Liver (tissue), 8 donors: ENCODE measurements at regions not wholly inside any gene's neighbourhood (a gene's known extent, or its start where the extent isn't known, plus 50 kb on each side); places are given as distances from the start of the nearest gene placed in this dataset.

Source experiments
- DNase-seq: peaks from one replicate; pipeline ENCODE4 v3.0.0-alpha.2; 2017; ENCODE audit warnings: low spot score
- H3K27ac ChIP-seq, 2 donors: one replicate each; pipeline ENCODE4 v1.7.0; 2013; ENCODE audit warnings: inconsistent platforms in 2 of 2, low read length in 2 of 2, control low read depth in 1 of 2, low read depth in 1 of 2, mild to moderate bottlenecking in 1 of 2
- H3K27me3 ChIP-seq, 4 donors: one replicate each; pipeline versions ENCODE4 v1.6.1 to v1.7.0; 2013; ENCODE audit warnings: low read length in 3 of 4, inconsistent platforms in 1 of 4, mild to moderate bottlenecking in 1 of 4, moderate library complexity in 1 of 4; ENCODE audit not compliant: control insufficient read depth in 4 of 4, insufficient read depth in 4 of 4
- H3K36me3 ChIP-seq, 4 donors: one replicate each; pipeline versions ENCODE4 v1.6.1 to v1.7.0; 2013; ENCODE audit warnings: low read length in 3 of 4, mild to moderate bottlenecking in 3 of 4, low read depth in 1 of 4, moderate library complexity in 1 of 4; ENCODE audit not compliant: control insufficient read depth in 4 of 4, insufficient read depth in 3 of 4
- H3K4me1 ChIP-seq, 4 donors: one replicate each; pipeline versions ENCODE4 v1.6.1 to v1.7.0; 2013; ENCODE audit warnings: low read length in 3 of 4, mild to moderate bottlenecking in 3 of 4, moderate library complexity in 1 of 4; ENCODE audit not compliant: control insufficient read depth in 4 of 4, insufficient read depth in 4 of 4
- H3K4me3 ChIP-seq, 3 donors: one replicate each; pipeline versions ENCODE4 v1.6.1 to v1.7.0; 2013; ENCODE audit warnings: low read length in 3 of 3, control low read depth in 1 of 3, low read depth in 1 of 3, mild to moderate bottlenecking in 1 of 3
- H3K9ac ChIP-seq, 2 donors: one replicate each; pipeline ENCODE4 v1.7.0; 2013; ENCODE audit warnings: low read length in 2 of 2, mild to moderate bottlenecking in 2 of 2, moderate library complexity in 2 of 2, control low read depth in 1 of 2, low read depth in 1 of 2
- H3K9me3 ChIP-seq, 4 donors: one replicate each; pipeline versions ENCODE4 v1.6.1 to v1.7.0; 2013; ENCODE audit warnings: low read length in 3 of 4; ENCODE audit not compliant: control insufficient read depth in 4 of 4
- ATF3 ChIP-seq: IDR thresholded peaks from 2 replicates; pipeline ENCODE4 v1.6.1; 2016; ENCODE audit warnings: antibody characterized with exemption
- CTCF ChIP-seq: fragments of 150-350 bp; IDR thresholded peaks from 2 replicates; pipeline ENCODE4 v1.5.1; 2017; ENCODE audit warnings: improper control_type of control experiment, low read depth, low read length; ENCODE audit not compliant: missing input control
- EGR1 ChIP-seq, 2 donors: IDR thresholded peaks; 2 replicates each; pipeline ENCODE4 v1.6.1; 2016 to 2018; ENCODE audit warnings: antibody characterized with exemption in 2 of 2, low read depth in 2 of 2
- FOXA2 ChIP-seq: IDR thresholded peaks from 2 replicates; pipeline ENCODE4 v1.6.1; 2016; ENCODE audit warnings: antibody characterized with exemption
- GABPA ChIP-seq, 2 donors: IDR thresholded peaks in 1 of 2; conservative IDR thresholded peaks in 1 of 2; 2 replicates each; pipeline ENCODE4 v1.6.1; 2016; ENCODE audit warnings: antibody characterized with exemption in 2 of 2, mild to moderate bottlenecking in 1 of 2, moderate library complexity in 1 of 2
- HNF4A ChIP-seq, 2 donors: conservative IDR thresholded peaks; 2 replicates each; pipeline ENCODE4 v1.6.1; 2016; ENCODE audit warnings: antibody characterized with exemption in 2 of 2, mild to moderate bottlenecking in 2 of 2
- HNF4G ChIP-seq: IDR thresholded peaks from 2 replicates; pipeline ENCODE4 v1.6.1; 2016; ENCODE audit warnings: antibody characterized with exemption
- JUND ChIP-seq, 2 donors: IDR thresholded peaks; 2 replicates each; pipeline ENCODE4 v1.6.1; 2016; ENCODE audit warnings: antibody characterized with exemption in 2 of 2
- MAX ChIP-seq: IDR thresholded peaks from 2 replicates; pipeline ENCODE4 v1.6.1; 2016; ENCODE audit warnings: antibody characterized with exemption
- NR2F2 ChIP-seq: IDR thresholded peaks from 2 replicates; pipeline ENCODE4 v1.6.1; 2016; ENCODE audit warnings: antibody characterized with exemption
- RAD21 ChIP-seq, 2 donors: IDR thresholded peaks; 2 replicates each; pipeline ENCODE4 v1.6.1; 2016; ENCODE audit warnings: antibody characterized with exemption in 2 of 2, mild to moderate bottlenecking in 2 of 2
- REST ChIP-seq: IDR thresholded peaks from 2 replicates; pipeline ENCODE4 v1.6.1; 2016; ENCODE audit warnings: antibody characterized with exemption, mild to moderate bottlenecking
- SP1 ChIP-seq: IDR thresholded peaks from 2 replicates; pipeline ENCODE4 v1.6.1; 2018; ENCODE audit warnings: antibody characterized with exemption, mild to moderate bottlenecking
- TAF1 ChIP-seq: conservative IDR thresholded peaks from 2 replicates; pipeline ENCODE4 v1.6.1; 2016; ENCODE audit warnings: antibody characterized with exemption, mild to moderate bottlenecking
- YY1 ChIP-seq: IDR thresholded peaks from 2 replicates; pipeline ENCODE4 v1.6.1; 2016; ENCODE audit warnings: antibody characterized with exemption, mild to moderate bottlenecking
- ZBTB33 ChIP-seq: IDR thresholded peaks from 2 replicates; pipeline ENCODE4 v1.6.1; 2016; ENCODE audit warnings: antibody characterized with exemption
- WGBS: extraction: QIAGEN DNeasy Blood & Tissue Kit; methylation state at CpG from one replicate; pipeline ENCODE4 v1.1.7; 2013; 5-methylcytosine and 5-hydroxymethylcytosine counted together
- donor health status: healthy.
- donor health status: healthy.
- donor health status: healthy.
- donor health status: healthy.
- donor health status: healthy.

- Histone ChIP-seq H3K9me3 (peaks cover 0 to 3% (median 0%) of the 10 kb centered on the region in 4 donors), H3K4me1 (no peaks in the 10 kb centered on the region), H3K27me3 (peaks cover 0 to 2% (median 0%) of the 10 kb centered on the region in 4 donors), H3K27ac (no peak overlapping the region), H3K9ac (no peak overlapping the region), H3K4me3 (no peak overlapping the region), H3K36me3 (no peaks in the 10 kb centered on the region)
- no peak for TF ChIP-seq FOXA2
- TF ChIP-seq GABPA (IDR thresholded peaks at IDR 0.05 in 1 of 2, conservative IDR thresholded peaks at IDR 0.05 in 1 of 2): no peak
- no peak for DNase-seq
- WGBS: 69% methylated on average over 3 of the region's 3 CpGs
Observed at GRCh38 chr3:14319654-14320182, 82.7 kb upstream of the SLC6A6 start.

GRCh38 chr3:14320219-14320618, 82.2 kb upstream of the SLC6A6 start:
- Histone ChIP-seq H3K36me3 (no peaks in the 10 kb centered on the region), H3K9me3 (peaks cover 0 to 3% (median 0%) of the 10 kb centered on the region in 4 donors), H3K4me3 (no peak overlapping the region), H3K9ac (no peak overlapping the region), H3K4me1 (no peaks in the 10 kb centered on the region), H3K27me3 (no peaks in the 10 kb centered on the region), H3K27ac (no peak overlapping the region)
- DNase-seq: no peak
- TF ChIP-seq JUND (IDR thresholded peaks at IDR 0.05) (no peak), YY1 (no peak), CTCF (no peak), GABPA (IDR thresholded peaks at IDR 0.05 in 1 of 2, conservative IDR thresholded peaks at IDR 0.05 in 1 of 2) (no peak), ATF3 (no peak), FOXA2 (no peak), SP1 (no peak), TAF1 (no peak), ZBTB33 (no peak), HNF4G (no peak), MAX (no peak), EGR1 (IDR thresholded peaks at IDR 0.05; ENCODE audit: low read depth in 2 of 2) (no peak), REST (no peak), NR2F2 (no peak), RAD21 (IDR thresholded peaks at IDR 0.05) (no peak), HNF4A (conservative IDR thresholded peaks at IDR 0.05) (no peak)
- WGBS: 97% methylated on average over 3 of the region's 3 CpGs
